ENCODE measurements at regions not wholly inside any gene's neighbourhood (a gene's known extent, or its start where the extent isn't known, plus 50 kb on each side); places are given as distances from the start of the nearest gene placed in this dataset.

DNA sequence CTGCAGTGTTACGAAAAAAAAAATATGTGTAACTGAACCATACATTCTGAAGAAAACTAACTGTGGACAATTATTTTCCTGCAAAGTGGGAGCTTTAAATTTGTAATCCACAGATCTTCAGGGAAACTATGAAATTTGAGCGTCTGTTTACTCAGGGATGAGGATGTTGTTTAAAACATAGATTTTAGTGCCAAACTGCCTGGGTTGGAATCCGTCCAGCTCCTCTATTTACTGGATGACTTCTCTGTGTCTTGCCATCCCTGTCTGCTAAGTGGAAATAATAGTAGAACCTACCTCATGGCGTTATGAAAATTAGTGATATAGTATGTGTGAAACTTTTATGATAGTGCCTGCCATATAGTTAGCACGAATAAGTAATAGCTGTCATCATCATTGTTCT lies 666.5 kb downstream of the SQOR start:
- H3K4me3 ChIP-seq: no peak overlapping the region
- CTCF ChIA-PET: interaction anchor here (1.0 to 4.4 kb wide), 2 partner anchors 11 to 586 kb away, joined by 4 to 17 read pairs; no protein-coding TSS in a partner anchor
- no peaks in the 10 kb centered on the region; the same call in 2 of the 3 replicates for H3K9me3 ChIP-seq (replicated peaks; ENCODE audit: control insufficient read depth, insufficient read depth, low read length)
- H3K27ac ChIP-seq (ENCODE audit: control insufficient read depth, insufficient read depth): no peak overlapping the region
- H3K9ac ChIP-seq (ENCODE audit: control insufficient read depth, insufficient read depth, low read length): no peak overlapping the region
- no peak for DNase-seq (ENCODE audit: low read depth, low spot score)
- intact Hi-C loops (cut with micrococcal nuclease; ENCODE audit: unreplicated experiment) (loop anchor here (10.0 kb wide), 1 partner anchor 596 kb away; no protein-coding TSS in a partner anchor), in situ Hi-C loops (cut with MboI) (loop anchor here (25.0 kb wide), 1 partner anchor 1686 kb away; no protein-coding TSS in a partner anchor)
- H3K36me3 ChIP-seq (ENCODE audit: control insufficient read depth in 2 of 2, insufficient read depth in 2 of 2, low read length in 1 of 2): no peaks in the 10 kb centered on the region
- no peak for ATAC-seq
- no TSS peak for BruUV-seq (replicated peaks)
- WGBS (ENCODE audit: insufficient coverage, insufficient replicate concordance, low lambda C conversion rate, missing lambda C conversion rate): 22% methylated on average over 5 of the region's 5 CpGs
- no peak overlapping the region for H3K4me2 ChIP-seq (ENCODE audit: control insufficient read depth, insufficient read depth)
- RAD21 ChIA-PET (ENCODE audit: unreplicated experiment): interaction anchor here (1.4 kb wide), 1 partner anchor 9 kb away, joined by 3 read pairs; no protein-coding TSS in a partner anchor
- FAIRE-seq: no peak
- SMC1A ChIA-PET (ENCODE audit: uncharacterized antibody, unreplicated experiment): no interaction called here
- TF ChIP-seq GABPA (IDR thresholded peaks at IDR 0.05; ENCODE audit: low read depth) (no peak), NFIC (IDR thresholded peaks at IDR 0.05; ENCODE audit: low read depth, low read length) (no peak)
- H3K4me1 ChIP-seq (ENCODE audit: control insufficient read depth, insufficient read depth, low read length): no peaks in the 10 kb centered on the region
- no peak overlapping the region for H2AFZ ChIP-seq (ENCODE audit: control insufficient read depth, low read depth, low read length)
- POLR2A ChIA-PET: no interaction called here
- no peaks in the 10 kb centered on the region for H4K20me1 ChIP-seq (ENCODE audit: control insufficient read depth, insufficient read depth)
- no peaks in the 10 kb centered on the region for H3K79me2 ChIP-seq (ENCODE audit: control insufficient read depth, insufficient read depth, low read length)
- H3K27me3 ChIP-seq (replicated peaks in 1 of 2; ENCODE audit: control insufficient read depth in 2 of 2, insufficient read depth in 2 of 2, low read length in 1 of 2): no peaks in the 10 kb centered on the region

DNA sequence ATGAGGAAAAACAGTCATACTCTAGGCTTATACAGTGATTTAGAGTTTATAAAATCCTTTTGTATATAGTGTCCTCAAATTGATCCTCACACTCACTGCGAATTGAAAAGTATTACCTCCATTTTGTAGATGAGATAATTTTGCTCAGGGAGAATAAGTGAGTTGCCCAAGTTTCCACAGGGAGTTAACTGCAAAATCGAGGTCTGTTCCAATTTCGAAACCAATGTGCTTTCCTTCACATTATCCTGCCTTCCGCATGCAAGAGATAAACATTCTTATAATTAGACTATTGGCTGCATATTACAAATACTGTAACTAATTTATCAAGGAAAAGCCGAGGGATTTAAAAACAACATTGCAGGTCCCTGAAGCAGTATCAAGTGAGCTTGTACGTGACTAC lies 667.0 kb downstream of the SQOR start:
- POLR2A ChIA-PET: no interaction called here
- CTCF ChIA-PET: interaction anchor here (1.0 to 4.4 kb wide), 2 partner anchors 10 to 587 kb away, joined by 4 to 17 read pairs; no protein-coding TSS in a partner anchor
- in situ Hi-C loops (cut with MboI): loop anchor here (25.0 kb wide), 1 partner anchor 1685 kb away; no protein-coding TSS in a partner anchor
- ATAC-seq (no peak), FAIRE-seq (no peak), DNase-seq (ENCODE audit: low read depth, low spot score) (no peak)
- BruUV-seq (replicated peaks): no TSS peak
- H3K27ac ChIP-seq (ENCODE audit: control insufficient read depth, insufficient read depth): no peak overlapping the region
- no peaks in the 10 kb centered on the region for H3K79me2 ChIP-seq (ENCODE audit: control insufficient read depth, insufficient read depth, low read length)
- H3K36me3 ChIP-seq (ENCODE audit: control insufficient read depth in 2 of 2, insufficient read depth in 2 of 2, low read length in 1 of 2): no peaks in the 10 kb centered on the region
- intact Hi-C loops (cut with micrococcal nuclease; ENCODE audit: unreplicated experiment): loop anchor here (10.0 kb wide), 1 partner anchor 597 kb away; no protein-coding TSS in a partner anchor
- no peak overlapping the region for H3K9ac ChIP-seq (ENCODE audit: control insufficient read depth, insufficient read depth, low read length)
- H4K20me1 ChIP-seq (ENCODE audit: control insufficient read depth, insufficient read depth): no peaks in the 10 kb centered on the region
- H3K27me3 ChIP-seq (replicated peaks in 1 of 2; ENCODE audit: control insufficient read depth in 2 of 2, insufficient read depth in 2 of 2, low read length in 1 of 2): no peaks in the 10 kb centered on the region
- RAD21 ChIA-PET (ENCODE audit: unreplicated experiment): interaction anchor here (1.4 kb wide), 1 partner anchor 8 kb away, joined by 3 read pairs; no protein-coding TSS in a partner anchor
- no peak overlapping the region for H3K4me3 ChIP-seq
- SMC1A ChIA-PET (ENCODE audit: uncharacterized antibody, unreplicated experiment): no interaction called here
- H2AFZ ChIP-seq (ENCODE audit: control insufficient read depth, low read depth, low read length): no peak overlapping the region
- WGBS (ENCODE audit: insufficient coverage, insufficient replicate concordance, low lambda C conversion rate, missing lambda C conversion rate): 25% methylated on average over 6 of the region's 6 CpGs
- no peaks in the 10 kb centered on the region for H3K4me1 ChIP-seq (ENCODE audit: control insufficient read depth, insufficient read depth, low read length)
- no peaks in the 10 kb centered on the region; the same call in 2 of the 3 replicates for H3K9me3 ChIP-seq (replicated peaks; ENCODE audit: control insufficient read depth, insufficient read depth, low read length)
- no peak overlapping the region for H3K4me2 ChIP-seq (ENCODE audit: control insufficient read depth, insufficient read depth)
- TF ChIP-seq KDM1A (IDR thresholded peaks at IDR 0.05; ENCODE audit: borderline replicate concordance): no peak
- TF ChIP-seq, protein P1, sequence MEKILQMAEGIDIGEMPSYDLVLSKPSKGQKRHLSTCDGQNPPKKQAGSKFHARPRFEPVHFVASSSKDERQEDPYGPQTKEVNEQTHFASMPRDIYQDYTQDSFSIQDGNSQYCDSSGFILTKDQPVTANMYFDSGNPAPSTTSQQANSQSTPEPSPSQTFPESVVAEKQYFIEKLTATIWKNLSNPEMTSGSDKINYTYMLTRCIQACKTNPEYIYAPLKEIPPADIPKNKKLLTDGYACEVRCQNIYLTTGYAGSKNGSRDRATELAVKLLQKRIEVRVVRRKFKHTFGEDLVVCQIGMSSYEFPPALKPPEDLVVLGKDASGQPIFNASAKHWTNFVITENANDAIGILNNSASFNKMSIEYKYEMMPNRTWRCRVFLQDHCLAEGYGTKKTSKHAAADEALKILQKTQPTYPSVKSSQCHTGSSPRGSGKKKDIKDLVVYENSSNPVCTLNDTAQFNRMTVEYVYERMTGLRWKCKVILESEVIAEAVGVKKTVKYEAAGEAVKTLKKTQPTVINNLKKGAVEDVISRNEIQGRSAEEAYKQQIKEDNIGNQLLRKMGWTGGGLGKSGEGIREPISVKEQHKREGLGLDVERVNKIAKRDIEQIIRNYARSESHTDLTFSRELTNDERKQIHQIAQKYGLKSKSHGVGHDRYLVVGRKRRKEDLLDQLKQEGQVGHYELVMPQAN (conservative IDR thresholded peaks at IDR 0.05): no peak
- TF ChIP-seq ZNF207 (IDR thresholded peaks at IDR 0.05; ENCODE audit: borderline replicate concordance): no peak
- TF ChIP-seq MTA2 (IDR thresholded peaks at IDR 0.05; ENCODE audit: low read depth): no peak
- TF ChIP-seq, protein P2, sequence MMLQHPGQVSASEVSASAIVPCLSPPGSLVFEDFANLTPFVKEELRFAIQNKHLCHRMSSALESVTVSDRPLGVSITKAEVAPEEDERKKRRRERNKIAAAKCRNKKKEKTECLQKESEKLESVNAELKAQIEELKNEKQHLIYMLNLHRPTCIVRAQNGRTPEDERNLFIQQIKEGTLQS (IDR thresholded peaks at IDR 0.05; ENCODE audit: borderline replicate concordance, extremely low read depth, low read depth, low read length): no peak
- TF ChIP-seq MEF2A (IDR thresholded peaks at IDR 0.05; ENCODE audit: insufficient read depth, low read depth, low read length): no peak
- no peak for TF ChIP-seq RELA (IDR thresholded peaks at IDR 0.05; ENCODE audit: borderline replicate concordance, partially characterized antibody)

All from GM12878 (cell line).